Fibroblast of lung (primary cell): ENCODE measurements at regions not wholly inside any gene's neighbourhood (a gene's known extent, or its start where the extent isn't known, plus 50 kb on each side); places are given as distances from the start of the nearest gene placed in this dataset.

ENCODE experiments used
- EZH2 ChIP-seq: IDR thresholded peaks from 2 replicates; pipeline ENCODE4 v1.5.1; 2012; ENCODE audit warnings: low read length, control low read depth, mild to moderate bottlenecking; ENCODE audit errors: missing control alignments
- TF ChIP-seq, protein P1 (sequence below), 2 donors: IDR thresholded peaks in 1 of 2; conservative IDR thresholded peaks in 1 of 2; 1 replicate in 1 of 2; 2 replicates in 1 of 2; pipeline ENCODE4 v1.5.1; 2011 to 2012; ENCODE audit warnings: low read length in 2 of 2, control low read depth in 1 of 2, inconsistent platforms in 1 of 2, low read depth in 1 of 2, mild to moderate bottlenecking in 1 of 2

DNA sequence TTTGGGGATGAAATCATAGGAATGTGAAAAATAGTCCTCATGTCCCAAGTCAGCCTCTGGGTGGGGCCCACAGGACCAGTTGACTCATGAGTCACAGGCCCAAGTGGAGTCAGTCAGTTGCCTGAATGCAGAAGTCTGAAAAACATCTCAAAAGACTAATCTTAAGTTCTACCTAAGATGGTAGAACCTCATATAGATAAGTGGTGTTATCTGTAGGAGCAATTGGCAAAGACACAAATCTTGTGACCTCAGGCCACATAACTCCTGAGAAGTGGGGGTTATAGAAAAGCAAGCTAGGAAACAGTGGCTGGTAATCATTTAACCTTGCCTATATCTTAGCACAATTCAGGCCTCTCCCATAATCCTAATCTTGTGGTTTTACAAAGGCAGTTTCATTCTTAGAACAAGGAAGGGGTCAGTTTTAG, 257.1 kb upstream of the SPOPL start:
- TF ChIP-seq, protein P1, sequence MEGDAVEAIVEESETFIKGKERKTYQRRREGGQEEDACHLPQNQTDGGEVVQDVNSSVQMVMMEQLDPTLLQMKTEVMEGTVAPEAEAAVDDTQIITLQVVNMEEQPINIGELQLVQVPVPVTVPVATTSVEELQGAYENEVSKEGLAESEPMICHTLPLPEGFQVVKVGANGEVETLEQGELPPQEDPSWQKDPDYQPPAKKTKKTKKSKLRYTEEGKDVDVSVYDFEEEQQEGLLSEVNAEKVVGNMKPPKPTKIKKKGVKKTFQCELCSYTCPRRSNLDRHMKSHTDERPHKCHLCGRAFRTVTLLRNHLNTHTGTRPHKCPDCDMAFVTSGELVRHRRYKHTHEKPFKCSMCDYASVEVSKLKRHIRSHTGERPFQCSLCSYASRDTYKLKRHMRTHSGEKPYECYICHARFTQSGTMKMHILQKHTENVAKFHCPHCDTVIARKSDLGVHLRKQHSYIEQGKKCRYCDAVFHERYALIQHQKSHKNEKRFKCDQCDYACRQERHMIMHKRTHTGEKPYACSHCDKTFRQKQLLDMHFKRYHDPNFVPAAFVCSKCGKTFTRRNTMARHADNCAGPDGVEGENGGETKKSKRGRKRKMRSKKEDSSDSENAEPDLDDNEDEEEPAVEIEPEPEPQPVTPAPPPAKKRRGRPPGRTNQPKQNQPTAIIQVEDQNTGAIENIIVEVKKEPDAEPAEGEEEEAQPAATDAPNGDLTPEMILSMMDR (conservative IDR thresholded peaks at IDR 0.05 in 1 of 2, IDR thresholded peaks at IDR 0.05 in 1 of 2; ENCODE audit: low read depth in 1 of 2, low read length in 2 of 2) = no peak
- no peak for TF ChIP-seq EZH2
